ENCODE measurements at regions not wholly inside any gene's neighbourhood (a gene's known extent, or its start where the extent isn't known, plus 50 kb on each side); places are given as distances from the start of the nearest gene placed in this dataset.

GRCh38 chr4:101515566-101515965 lies 168.2 kb upstream of the PPP3CA start:
- BruUV-seq (replicated peaks): no TSS peak
- H3K4me1 ChIP-seq (ENCODE audit: insufficient read depth, low read length, poor library complexity, severe bottlenecking): no peaks in the 10 kb centered on the region
- ChIA-PET POLR2A (ENCODE audit: low non-redundant PET) (no interaction called here), CTCF (no interaction called here)
- no peak overlapping the region for H3K4me3 ChIP-seq (ENCODE audit: low read depth, low read length, poor library complexity, severe bottlenecking)
- no peaks in the 10 kb centered on the region for H3K9me3 ChIP-seq (ENCODE audit: low read depth, low read length, poor library complexity, severe bottlenecking)
- no peaks in the 10 kb centered on the region for H3K27me3 ChIP-seq (replicated peaks; ENCODE audit: insufficient read depth, low read depth, low read length, poor library complexity)
- no peaks in the 10 kb centered on the region for H3K36me3 ChIP-seq (ENCODE audit: insufficient read depth, low read length, poor library complexity, severe bottlenecking)
- H3K27ac ChIP-seq (ENCODE audit: low read depth, low read length, poor library complexity, severe bottlenecking): no peak overlapping the region
- no peak for DNase-seq (ENCODE audit: low spot score)
- intact Hi-C loops (cut with micrococcal nuclease; ENCODE audit: unreplicated experiment): no loop called here
- TF ChIP-seq EZH2 (IDR thresholded peaks at IDR 0.05; ENCODE audit: borderline replicate concordance, low read depth, low read length, poor library complexity, severe bottlenecking) (no peak), CTCF (conservative IDR thresholded peaks at IDR 0.05; ENCODE audit: low read depth, low read length) (no peak)

- H3K9me3 ChIP-seq (ENCODE audit: low read depth, low read length, poor library complexity, severe bottlenecking): no peaks in the 10 kb centered on the region
- no peak overlapping the region for H3K4me3 ChIP-seq (ENCODE audit: low read depth, low read length, poor library complexity, severe bottlenecking)
- H3K36me3 ChIP-seq (ENCODE audit: insufficient read depth, low read length, poor library complexity, severe bottlenecking): no peaks in the 10 kb centered on the region
- H3K27ac ChIP-seq (ENCODE audit: low read depth, low read length, poor library complexity, severe bottlenecking): no peak overlapping the region
- no peaks in the 10 kb centered on the region for H3K4me1 ChIP-seq (ENCODE audit: insufficient read depth, low read length, poor library complexity, severe bottlenecking)
- no peak for DNase-seq (ENCODE audit: low spot score)
- H3K27me3 ChIP-seq (replicated peaks; ENCODE audit: insufficient read depth, low read depth, low read length, poor library complexity): no peaks in the 10 kb centered on the region
- CTCF ChIA-PET: no interaction called here
- BruUV-seq (replicated peaks): no TSS peak
- intact Hi-C loops (cut with micrococcal nuclease; ENCODE audit: unreplicated experiment): no loop called here
- TF ChIP-seq EZH2 (IDR thresholded peaks at IDR 0.05; ENCODE audit: borderline replicate concordance, low read depth, low read length, poor library complexity, severe bottlenecking) (no peak), CTCF (conservative IDR thresholded peaks at IDR 0.05; ENCODE audit: low read depth, low read length) (no peak)
- POLR2A ChIA-PET (ENCODE audit: low non-redundant PET): no interaction called here
Measured at GRCh38 chr4:101515099-101515498, 167.8 kb upstream of the PPP3CA start.

- Histone ChIP-seq H3K27ac (ENCODE audit: low read depth, low read length, poor library complexity, severe bottlenecking) (no peak overlapping the region), H3K9me3 (ENCODE audit: low read depth, low read length, poor library complexity, severe bottlenecking) (no peaks in the 10 kb centered on the region), H3K4me1 (ENCODE audit: insufficient read depth, low read length, poor library complexity, severe bottlenecking) (no peaks in the 10 kb centered on the region), H3K27me3 (replicated peaks; ENCODE audit: insufficient read depth, low read depth, low read length, poor library complexity) (no peaks in the 10 kb centered on the region), H3K36me3 (ENCODE audit: insufficient read depth, low read length, poor library complexity, severe bottlenecking) (no peaks in the 10 kb centered on the region), H3K4me3 (ENCODE audit: low read depth, low read length, poor library complexity, severe bottlenecking) (no peak overlapping the region)
- no peak for DNase-seq (ENCODE audit: low spot score)
- TF ChIP-seq EZH2 (IDR thresholded peaks at IDR 0.05; ENCODE audit: borderline replicate concordance, low read depth, low read length, poor library complexity, severe bottlenecking) (no peak), CTCF (conservative IDR thresholded peaks at IDR 0.05; ENCODE audit: low read depth, low read length) (no peak)
- BruUV-seq (replicated peaks): no TSS peak
- intact Hi-C loops (cut with micrococcal nuclease; ENCODE audit: unreplicated experiment): no loop called here
- ChIA-PET POLR2A (ENCODE audit: low non-redundant PET) (no interaction called here), CTCF (no interaction called here)
Measured at GRCh38 chr4:101512416-101512815, 165.1 kb upstream of the PPP3CA start.

Data from A673 (cell line).